ENCODE measurements at regions not wholly inside any gene's neighbourhood (a gene's known extent, or its start where the extent isn't known, plus 50 kb on each side); places are given as distances from the start of the nearest gene placed in this dataset.

- ATAC-seq = no peak
- intact Hi-C loops (cut with DNase I) = loop anchor here in 3 of 4 donors (10.0 kb wide), 3 partner anchors 70 to 380 kb away; partner anchors contain the start of gene NEK7 (in 1 of the 3)
- Histone ChIP-seq H3K4me1 (ENCODE audit: control insufficient read depth, insufficient read depth, low read length) (peaks cover 3% of the 10 kb centered on the region), H3K4me3 (ENCODE audit: low read length) (no peak overlapping the region), H3K9me3 (ENCODE audit: control insufficient read depth, low read length) (no peaks in the 10 kb centered on the region), H3K27ac (ENCODE audit: low read length) (no peak overlapping the region), H3K27me3 (ENCODE audit: control insufficient read depth, insufficient read depth) (no peaks in the 10 kb centered on the region)
- WGBS = 86% methylated on average over 5 of the region's 5 CpGs
- DNase-seq = no peak
Measured at GRCh38 chr1:198084241-198084908, 72.4 kb upstream of the NEK7 start.

- DNase-seq = no peak
- peaks cover 3% of the 10 kb centered on the region for H3K4me1 ChIP-seq (ENCODE audit: control insufficient read depth, insufficient read depth, low read length)
- no peak overlapping the region for H3K27ac ChIP-seq (ENCODE audit: low read length)
- WGBS = 74% methylated on average over 1 of the region's 1 CpG
- intact Hi-C loops (cut with DNase I) = loop anchor here in 3 of 4 donors (10.0 kb wide), 3 partner anchors 69 to 379 kb away; partner anchors contain the start of gene NEK7 (in 1 of the 3)
- no peaks in the 10 kb centered on the region for H3K27me3 ChIP-seq (ENCODE audit: control insufficient read depth, insufficient read depth)
- ATAC-seq = no peak
- H3K4me3 ChIP-seq (ENCODE audit: low read length) = no peak overlapping the region
- H3K9me3 ChIP-seq (ENCODE audit: control insufficient read depth, low read length) = no peaks in the 10 kb centered on the region
Measured at GRCh38 chr1:198086051-198086745, 70.6 kb upstream of the NEK7 start.

- H3K4me3 ChIP-seq (ENCODE audit: low read length) = no peak overlapping the region
- DNase-seq (no peak), ATAC-seq (no peak)
- no peaks in the 10 kb centered on the region for H3K27me3 ChIP-seq (ENCODE audit: control insufficient read depth, insufficient read depth)
- WGBS = 46% methylated on average over 1 of the region's 1 CpG
- H3K4me1 ChIP-seq (ENCODE audit: control insufficient read depth, insufficient read depth, low read length) = peaks cover 3% of the 10 kb centered on the region
- H3K27ac ChIP-seq (ENCODE audit: low read length) = no peak overlapping the region
- intact Hi-C loops (cut with DNase I) = loop anchor here in 3 of 4 donors (10.0 kb wide), 3 partner anchors 67 to 377 kb away; partner anchors contain the start of gene NEK7 (in 1 of the 3)
- H3K9me3 ChIP-seq (ENCODE audit: control insufficient read depth, low read length) = no peaks in the 10 kb centered on the region
Measured at GRCh38 chr1:198087831-198088230, 69.0 kb upstream of the NEK7 start.

- WGBS = 21% methylated on average over 4 of the region's 4 CpGs
Measured at GRCh38 chr1:198088360-198089071, 68.3 kb upstream of the NEK7 start.

GRCh38 chr1:198096390-198096789, 60.4 kb upstream of the NEK7 start:
- intact Hi-C loops (cut with DNase I) = loop anchor here in 2 of 4 donors (10.0 kb wide), 2 partner anchors 258 to 368 kb away; no protein-coding TSS in a partner anchor
- Histone ChIP-seq H3K9me3 (ENCODE audit: control insufficient read depth, low read length) (no peaks in the 10 kb centered on the region), H3K27me3 (ENCODE audit: control insufficient read depth, insufficient read depth) (no peaks in the 10 kb centered on the region), H3K4me3 (ENCODE audit: low read length) (no peak overlapping the region), H3K4me1 (ENCODE audit: control insufficient read depth, insufficient read depth, low read length) (no peaks in the 10 kb centered on the region), H3K27ac (ENCODE audit: low read length) (no peak overlapping the region)
- 54% methylated on average over 2 of the region's 2 CpGs for WGBS
- DNase-seq (no peak), ATAC-seq (no peak)

More at GRCh38 chr1:198088360-198089071, 68.3 kb upstream of the NEK7 start:
- no peaks in the 10 kb centered on the region for H3K27me3 ChIP-seq (ENCODE audit: control insufficient read depth, insufficient read depth)
- intact Hi-C loops (cut with DNase I) = loop anchor here in 3 of 4 donors (10.0 kb wide), 3 partner anchors 66 to 376 kb away; partner anchors contain the start of gene NEK7 (in 1 of the 3)
- DNase-seq (no peak), ATAC-seq (peak; percentile 29 to 50)
- H3K4me3 ChIP-seq (ENCODE audit: low read length) = no peak overlapping the region
- peaks cover 3% of the 10 kb centered on the region for H3K4me1 ChIP-seq (ENCODE audit: control insufficient read depth, insufficient read depth, low read length)
- no peaks in the 10 kb centered on the region for H3K9me3 ChIP-seq (ENCODE audit: control insufficient read depth, low read length)
- no peak overlapping the region for H3K27ac ChIP-seq (ENCODE audit: low read length)

- Histone ChIP-seq H3K4me3 (ENCODE audit: low read length) (no peak overlapping the region), H3K4me1 (ENCODE audit: control insufficient read depth, insufficient read depth, low read length) (no peaks in the 10 kb centered on the region), H3K27ac (ENCODE audit: low read length) (no peak overlapping the region), H3K27me3 (ENCODE audit: control insufficient read depth, insufficient read depth) (no peaks in the 10 kb centered on the region), H3K9me3 (ENCODE audit: control insufficient read depth, low read length) (no peaks in the 10 kb centered on the region)
- ATAC-seq (no peak), DNase-seq (no peak)
- intact Hi-C loops (cut with DNase I) = loop anchor here in 2 of 4 donors (10.0 kb wide), 2 partner anchors 255 to 365 kb away; no protein-coding TSS in a partner anchor
Measured at GRCh38 chr1:198099755-198100154, 57.0 kb upstream of the NEK7 start.

GRCh38 chr1:198101716-198102453, 54.9 kb upstream of the NEK7 start:
- DNase-seq = no peak
- WGBS = 59% methylated on average over 4 of the region's 4 CpGs

GRCh38 chr1:198102454-198102827, 54.4 kb upstream of the NEK7 start:
- no peaks in the 10 kb centered on the region for H3K9me3 ChIP-seq (ENCODE audit: control insufficient read depth, low read length)
- no peaks in the 10 kb centered on the region for H3K27me3 ChIP-seq (ENCODE audit: control insufficient read depth, insufficient read depth)
- WGBS = 46% methylated on average over 1 of the region's 1 CpG
- H3K4me3 ChIP-seq (ENCODE audit: low read length) = no peak overlapping the region
- DNase-seq = no peak
- intact Hi-C loops (cut with DNase I) = no loop called here
- H3K4me1 ChIP-seq (ENCODE audit: control insufficient read depth, insufficient read depth, low read length) = no peaks in the 10 kb centered on the region
- ATAC-seq = no peak
- no peak overlapping the region for H3K27ac ChIP-seq (ENCODE audit: low read length)

More at GRCh38 chr1:198101716-198102453, 54.9 kb upstream of the NEK7 start:
- intact Hi-C loops (cut with DNase I) = no loop called here
- Histone ChIP-seq H3K9me3 (ENCODE audit: control insufficient read depth, low read length) (no peaks in the 10 kb centered on the region), H3K27ac (ENCODE audit: low read length) (no peak overlapping the region), H3K4me3 (ENCODE audit: low read length) (no peak overlapping the region), H3K27me3 (ENCODE audit: control insufficient read depth, insufficient read depth) (no peaks in the 10 kb centered on the region), H3K4me1 (ENCODE audit: control insufficient read depth, insufficient read depth, low read length) (no peaks in the 10 kb centered on the region)
- no peak for ATAC-seq

GRCh38 chr1:198105185-198105584, 51.6 kb upstream of the NEK7 start:
- Histone ChIP-seq H3K4me3 (ENCODE audit: low read length) (no peak overlapping the region), H3K27me3 (ENCODE audit: control insufficient read depth, insufficient read depth) (no peaks in the 10 kb centered on the region), H3K9me3 (ENCODE audit: control insufficient read depth, low read length) (no peaks in the 10 kb centered on the region), H3K27ac (ENCODE audit: low read length) (no peak overlapping the region), H3K4me1 (ENCODE audit: control insufficient read depth, insufficient read depth, low read length) (no peaks in the 10 kb centered on the region)
- ATAC-seq (no peak), DNase-seq (no peak)
- intact Hi-C loops (cut with DNase I) = no loop called here
- WGBS = 48% methylated on average over 1 of the region's 1 CpG

GRCh38 chr1:198106011-198106410, 50.8 kb upstream of the NEK7 start:
- Histone ChIP-seq H3K27ac (ENCODE audit: low read length) (no peak overlapping the region), H3K4me1 (ENCODE audit: control insufficient read depth, insufficient read depth, low read length) (no peaks in the 10 kb centered on the region), H3K9me3 (ENCODE audit: control insufficient read depth, low read length) (no peaks in the 10 kb centered on the region), H3K4me3 (ENCODE audit: low read length) (no peak overlapping the region), H3K27me3 (ENCODE audit: control insufficient read depth, insufficient read depth) (no peaks in the 10 kb centered on the region)
- ATAC-seq (no peak), DNase-seq (no peak)
- intact Hi-C loops (cut with DNase I) = no loop called here

All from right cardiac atrium (tissue), 5 donors.